ENCODE measurements at regions not wholly inside any gene's neighbourhood (a gene's known extent, or its start where the extent isn't known, plus 50 kb on each side); places are given as distances from the start of the nearest gene placed in this dataset.

DNA sequence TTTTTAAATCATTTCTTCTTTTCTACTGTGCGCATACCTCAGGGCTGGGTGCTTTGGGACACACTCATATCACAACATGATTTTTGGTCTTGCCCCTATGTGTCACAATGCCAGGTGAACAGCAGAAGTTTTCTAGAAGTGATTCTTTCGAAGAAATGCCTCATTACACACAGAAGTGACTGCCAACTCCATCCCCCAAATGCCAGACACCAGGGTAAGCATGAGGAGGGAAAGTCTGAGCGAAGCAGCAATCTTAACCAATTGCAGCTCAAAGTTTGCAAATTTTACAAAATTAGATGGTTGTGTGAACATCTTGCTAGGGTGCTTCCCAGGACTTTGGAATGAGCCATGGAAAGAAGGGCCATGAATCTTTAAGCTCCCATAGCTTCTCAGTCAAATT is 87.3 kb upstream of the PLEKHA5 start:
- no peaks in the 10 kb centered on the region for H3K27me3 ChIP-seq
- TF ChIP-seq EP300 (IDR thresholded peaks at IDR 0.05) (no peak), POLR2A (IDR thresholded peaks at IDR 0.05; ENCODE audit: low read depth) (no peak), POLR2AphosphoS5 (IDR thresholded peaks at IDR 0.05) (no peak)
- TF ChIP-seq, protein P1, sequence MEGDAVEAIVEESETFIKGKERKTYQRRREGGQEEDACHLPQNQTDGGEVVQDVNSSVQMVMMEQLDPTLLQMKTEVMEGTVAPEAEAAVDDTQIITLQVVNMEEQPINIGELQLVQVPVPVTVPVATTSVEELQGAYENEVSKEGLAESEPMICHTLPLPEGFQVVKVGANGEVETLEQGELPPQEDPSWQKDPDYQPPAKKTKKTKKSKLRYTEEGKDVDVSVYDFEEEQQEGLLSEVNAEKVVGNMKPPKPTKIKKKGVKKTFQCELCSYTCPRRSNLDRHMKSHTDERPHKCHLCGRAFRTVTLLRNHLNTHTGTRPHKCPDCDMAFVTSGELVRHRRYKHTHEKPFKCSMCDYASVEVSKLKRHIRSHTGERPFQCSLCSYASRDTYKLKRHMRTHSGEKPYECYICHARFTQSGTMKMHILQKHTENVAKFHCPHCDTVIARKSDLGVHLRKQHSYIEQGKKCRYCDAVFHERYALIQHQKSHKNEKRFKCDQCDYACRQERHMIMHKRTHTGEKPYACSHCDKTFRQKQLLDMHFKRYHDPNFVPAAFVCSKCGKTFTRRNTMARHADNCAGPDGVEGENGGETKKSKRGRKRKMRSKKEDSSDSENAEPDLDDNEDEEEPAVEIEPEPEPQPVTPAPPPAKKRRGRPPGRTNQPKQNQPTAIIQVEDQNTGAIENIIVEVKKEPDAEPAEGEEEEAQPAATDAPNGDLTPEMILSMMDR (IDR thresholded peaks at IDR 0.05): no peak
- peaks cover 0 to 49% (median 39%) of the 10 kb centered on the region in 4 donors for H3K4me1 ChIP-seq
- intact Hi-C loops (cut with DNase I): no loop called here
- H3K4me3 ChIP-seq: no peak overlapping the region
- WGBS: 89% methylated on average over 3 of the region's 3 CpGs
- no peak for DNase-seq (ENCODE audit: extremely low spot score)
- peaks cover 0 to 6% (median 0%) of the 10 kb centered on the region in 4 donors for H3K9me3 ChIP-seq
- no peaks in the 10 kb centered on the region for H3K36me3 ChIP-seq
- no peak overlapping the region for H3K27ac ChIP-seq (replicated peaks in 1 of 4)

DNA sequence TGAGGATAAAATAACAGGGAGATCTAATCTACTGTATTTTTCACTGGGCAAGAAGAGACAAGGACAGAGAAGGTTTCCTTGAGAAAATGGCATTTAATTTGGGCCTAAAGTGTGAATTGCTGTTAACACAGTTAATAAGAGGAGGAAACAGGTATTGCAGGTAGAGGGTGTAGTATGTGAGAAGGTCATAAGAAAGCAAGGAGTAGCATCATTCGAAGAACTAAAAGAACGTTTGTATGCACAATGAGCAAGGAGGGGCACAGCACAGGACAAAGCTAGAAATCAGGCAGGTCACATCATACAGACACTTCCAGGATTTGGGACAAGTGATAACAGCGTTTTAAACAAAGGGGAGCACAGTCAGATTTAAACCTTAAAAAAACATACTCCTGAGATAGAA is 85.1 kb upstream of the PLEKHA5 start:
- 38% methylated on average over 3 of the region's 3 CpGs for WGBS

DNA sequence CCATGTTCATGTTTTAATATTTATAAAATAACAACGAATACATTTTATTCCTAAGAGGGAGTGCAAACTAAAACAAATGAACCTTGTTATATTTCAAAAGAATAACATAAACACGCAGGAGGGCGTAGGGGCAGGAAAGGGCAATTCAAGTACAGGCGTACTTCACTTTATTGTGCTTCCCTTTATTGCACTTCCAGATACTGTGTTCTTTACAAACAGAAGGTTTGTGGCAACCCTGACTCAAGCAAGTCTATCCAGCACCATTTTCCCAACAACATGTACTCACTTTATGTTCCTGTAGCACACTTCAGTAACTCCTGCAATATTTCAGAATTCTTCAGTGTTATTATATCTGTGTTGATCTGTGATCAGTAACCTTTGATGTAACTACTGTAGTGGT is 84.6 kb upstream of the PLEKHA5 start:
- 80% methylated on average over 4 of the region's 4 CpGs for WGBS
- Histone ChIP-seq H3K9me3 (peaks cover 0 to 6% (median 0%) of the 10 kb centered on the region in 4 donors), H3K4me3 (no peak overlapping the region), H3K27me3 (no peaks in the 10 kb centered on the region), H3K27ac (replicated peaks in 1 of 4) (no peak overlapping the region), H3K4me1 (peaks cover 0 to 24% (median 15%) of the 10 kb centered on the region in 4 donors), H3K36me3 (no peaks in the 10 kb centered on the region)
- no peak for DNase-seq (ENCODE audit: extremely low spot score)
- intact Hi-C loops (cut with DNase I): no loop called here
- TF ChIP-seq, protein P1 (IDR thresholded peaks at IDR 0.05): no peak
- TF ChIP-seq POLR2A (IDR thresholded peaks at IDR 0.05; ENCODE audit: low read depth): no peak
- no peak for TF ChIP-seq EP300 (IDR thresholded peaks at IDR 0.05)
- TF ChIP-seq POLR2AphosphoS5 (IDR thresholded peaks at IDR 0.05): no peak

More for the DNA sequence above, 85.1 kb upstream of the PLEKHA5 start:
- Histone ChIP-seq H3K4me3 (no peak overlapping the region), H3K27me3 (no peaks in the 10 kb centered on the region), H3K27ac (replicated peaks in 1 of 4) (no peak overlapping the region), H3K9me3 (peaks cover 0 to 6% (median 0%) of the 10 kb centered on the region in 4 donors), H3K4me1 (peaks cover 0 to 28% (median 19%) of the 10 kb centered on the region in 4 donors), H3K36me3 (no peaks in the 10 kb centered on the region)
- TF ChIP-seq POLR2AphosphoS5 (IDR thresholded peaks at IDR 0.05) (no peak), EP300 (IDR thresholded peaks at IDR 0.05) (no peak), POLR2A (IDR thresholded peaks at IDR 0.05; ENCODE audit: low read depth) (no peak)
- TF ChIP-seq, protein P1 (IDR thresholded peaks at IDR 0.05): no peak
- DNase-seq (ENCODE audit: extremely low spot score): no peak
- intact Hi-C loops (cut with DNase I): no loop called here

DNA sequence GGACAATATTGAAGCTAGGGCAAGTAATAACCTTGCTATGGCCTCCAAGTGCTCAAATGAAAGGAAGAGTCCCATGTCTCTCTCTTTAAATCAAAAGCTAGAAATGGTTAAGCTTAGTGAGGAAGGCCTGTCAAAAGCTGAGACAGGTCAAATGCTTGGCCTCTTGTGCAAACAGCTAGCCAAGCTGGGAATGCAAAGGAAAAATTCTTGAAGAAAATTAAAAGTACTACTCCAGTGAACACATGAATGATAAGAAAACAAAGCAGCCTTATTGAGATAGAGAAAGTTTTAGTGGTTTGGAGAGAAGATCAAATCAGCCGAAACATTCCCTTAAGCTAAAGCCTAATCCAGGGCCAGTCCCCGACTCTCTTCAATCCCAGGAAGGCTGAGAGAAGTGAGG is 84.1 kb upstream of the PLEKHA5 start:
- Histone ChIP-seq H3K36me3 (no peaks in the 10 kb centered on the region), H3K4me3 (no peak overlapping the region), H3K27ac (replicated peaks in 1 of 4) (no peak overlapping the region), H3K4me1 (peaks cover 0 to 18% (median 9%) of the 10 kb centered on the region in 4 donors), H3K27me3 (no peaks in the 10 kb centered on the region), H3K9me3 (peaks cover 0 to 6% (median 0%) of the 10 kb centered on the region in 4 donors)
- TF ChIP-seq, protein P1 (IDR thresholded peaks at IDR 0.05): no peak
- TF ChIP-seq EP300 (IDR thresholded peaks at IDR 0.05): no peak
- TF ChIP-seq POLR2AphosphoS5 (IDR thresholded peaks at IDR 0.05): no peak
- TF ChIP-seq POLR2A (IDR thresholded peaks at IDR 0.05; ENCODE audit: low read depth): no peak
- intact Hi-C loops (cut with DNase I): no loop called here
- DNase-seq (ENCODE audit: extremely low spot score): no peak
- 71% methylated on average over 2 of the region's 2 CpGs for WGBS

DNA sequence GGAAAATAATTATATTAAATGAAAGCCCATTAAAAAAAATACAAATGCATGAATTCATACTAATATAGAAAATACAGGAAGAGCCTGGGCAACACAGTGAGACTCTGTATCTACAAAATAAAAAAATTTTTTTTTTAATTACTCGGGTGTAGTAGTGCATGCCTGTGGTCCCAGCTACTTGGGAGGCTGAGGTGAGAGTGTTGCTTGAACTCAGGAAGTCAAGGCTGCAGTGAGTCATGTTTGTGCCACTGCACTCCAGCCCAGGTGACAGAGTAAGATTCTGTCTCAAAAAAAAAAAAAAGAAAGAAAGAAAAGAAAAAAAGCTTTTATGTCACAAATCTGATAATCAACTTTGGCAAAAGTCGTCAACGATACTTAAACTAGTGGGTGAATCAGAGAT is 80.6 kb upstream of the PLEKHA5 start:
- intact Hi-C loops (cut with DNase I): no loop called here
- H3K36me3 ChIP-seq: no peaks in the 10 kb centered on the region
- no peak overlapping the region for H3K27ac ChIP-seq (replicated peaks in 1 of 4)
- peaks cover 0 to 6% (median 0%) of the 10 kb centered on the region in 4 donors for H3K9me3 ChIP-seq
- DNase-seq (ENCODE audit: extremely low spot score): no peak
- peaks cover 0 to 14% (median 4%) of the 10 kb centered on the region in 4 donors for H3K4me1 ChIP-seq
- H3K4me3 ChIP-seq: no peak overlapping the region
- no peak for TF ChIP-seq POLR2A (IDR thresholded peaks at IDR 0.05; ENCODE audit: low read depth)
- no peak for TF ChIP-seq EP300 (IDR thresholded peaks at IDR 0.05)
- TF ChIP-seq, protein P1 (IDR thresholded peaks at IDR 0.05): no peak
- no peak for TF ChIP-seq POLR2AphosphoS5 (IDR thresholded peaks at IDR 0.05)
- H3K27me3 ChIP-seq: no peaks in the 10 kb centered on the region
- WGBS: 96% methylated on average over 3 of the region's 3 CpGs
